Adipocyte (in vitro differentiated cells): ENCODE measurements at regions not wholly inside any gene's neighbourhood (a gene's known extent, or its start where the extent isn't known, plus 50 kb on each side); places are given as distances from the start of the nearest gene placed in this dataset.
A peak's percentile ranks its signal among the peaks of the same experiment; 100 is the strongest.

Experiments
- DNase-seq: peaks from one replicate; pipeline ENCODE4 v3.0.0-alpha.2; 2015; ENCODE audit warnings: low read depth
- H3K27me3 ChIP-seq: replicated peaks from 2 replicates; pipeline ENCODE4 v1.7.0; 2013; ENCODE audit warnings: mild to moderate bottlenecking, low read length, moderate library complexity; ENCODE audit not compliant: control insufficient read depth, insufficient read depth
- H3K36me3 ChIP-seq: 2 replicates; pipeline ENCODE4 v1.7.0; 2013; ENCODE audit warnings: low read length, mild to moderate bottlenecking, moderate library complexity; ENCODE audit not compliant: control insufficient read depth, insufficient read depth, severe bottlenecking
- H3K4me1 ChIP-seq: 2 replicates; pipeline ENCODE4 v1.7.0; 2013; ENCODE audit warnings: mild to moderate bottlenecking, low read length, moderate library complexity; ENCODE audit not compliant: control insufficient read depth, insufficient read depth
- H3K4me3 ChIP-seq: 2 replicates; pipeline ENCODE4 v1.7.0; 2013; ENCODE audit warnings: mild to moderate bottlenecking, low read length, moderate library complexity
- H3K9ac ChIP-seq: 2 replicates; pipeline ENCODE4 v1.7.0; 2013; ENCODE audit warnings: mild to moderate bottlenecking, low read length, moderate library complexity
- H3K9me3 ChIP-seq: 2 replicates; pipeline ENCODE4 v1.7.0; 2013; ENCODE audit warnings: mild to moderate bottlenecking, low read length, moderate library complexity; ENCODE audit not compliant: control insufficient read depth

- no peak for DNase-seq
- H3K9ac ChIP-seq: no peak overlapping the region
- H3K4me1 ChIP-seq: no peaks in the 10 kb centered on the region
- no peaks in the 10 kb centered on the region for H3K9me3 ChIP-seq
- no peak overlapping the region for H3K4me3 ChIP-seq
- H3K27me3 ChIP-seq: no peaks in the 10 kb centered on the region
- no peaks in the 10 kb centered on the region for H3K36me3 ChIP-seq
Measured at GRCh38 chr14:42200957-42201356, 594.3 kb downstream of the LRFN5 start.

GRCh38 chr14:42198010-42198409 is 591.3 kb downstream of the LRFN5 start:
- Histone ChIP-seq H3K9me3 (no peaks in the 10 kb centered on the region), H3K9ac (no peak overlapping the region), H3K27me3 (no peaks in the 10 kb centered on the region), H3K4me3 (no peak overlapping the region), H3K36me3 (no peaks in the 10 kb centered on the region), H3K4me1 (peaks cover 6% of the 10 kb centered on the region)
- DNase-seq: no peak

DNA sequence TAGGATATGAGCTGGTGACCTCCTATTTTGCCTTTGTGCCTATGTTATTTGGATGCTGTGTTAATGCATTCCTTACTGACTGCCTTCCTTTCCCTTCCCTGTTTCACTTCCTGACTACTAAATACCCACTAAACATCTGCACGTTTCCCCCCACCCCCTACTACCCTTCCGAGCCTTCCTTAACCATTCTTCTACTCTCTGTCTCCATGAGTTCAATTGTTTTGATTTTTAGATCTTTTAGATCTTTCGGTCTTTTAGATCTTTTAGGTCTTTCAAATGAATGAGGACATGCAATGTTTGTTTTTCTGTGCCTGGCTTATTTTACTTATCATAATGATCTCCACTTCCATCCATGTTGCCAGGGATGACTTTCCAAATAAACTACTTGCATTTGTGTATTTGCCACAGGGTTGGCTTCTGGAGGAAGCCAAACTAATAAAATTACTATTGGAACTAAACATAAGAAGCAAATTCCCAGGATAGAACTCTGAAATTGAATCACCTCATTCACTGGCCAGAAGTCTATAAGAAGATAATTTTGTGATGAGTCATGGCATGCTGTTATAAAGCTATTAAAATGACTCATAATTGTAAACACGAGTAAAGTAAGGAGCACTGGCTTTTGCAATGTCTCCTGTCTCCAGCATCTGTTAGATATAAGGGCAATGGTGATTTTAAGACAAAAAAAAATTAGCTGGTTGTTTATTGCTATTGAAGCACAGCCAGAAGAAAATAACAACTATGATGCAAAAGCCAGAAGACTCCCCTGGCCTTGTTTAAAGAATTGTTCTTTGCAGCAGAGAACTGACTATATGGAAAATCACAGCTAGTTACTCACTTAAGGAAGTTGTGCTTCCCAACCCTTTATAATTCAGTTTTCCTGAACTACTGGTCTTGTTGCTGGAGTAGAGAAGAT is 586.3 kb downstream of the LRFN5 start:
- Histone ChIP-seq H3K36me3 (no peaks in the 10 kb centered on the region), H3K27me3 (no peaks in the 10 kb centered on the region), H3K9ac (no peak overlapping the region), H3K4me1 (peaks cover 10% of the 10 kb centered on the region), H3K9me3 (no peaks in the 10 kb centered on the region), H3K4me3 (peak overlapping the region; percentile 58)
- DNase-seq: peak; percentile 96

- peaks cover 10% of the 10 kb centered on the region for H3K4me1 ChIP-seq
- H3K9me3 ChIP-seq: no peaks in the 10 kb centered on the region
- no peak overlapping the region for H3K4me3 ChIP-seq
- no peak for DNase-seq
- no peaks in the 10 kb centered on the region for H3K27me3 ChIP-seq
- H3K9ac ChIP-seq: no peak overlapping the region
- H3K36me3 ChIP-seq: no peaks in the 10 kb centered on the region
Measured at GRCh38 chr14:42190744-42191143, 584.1 kb downstream of the LRFN5 start.

GRCh38 chr14:42187846-42188245 is 581.2 kb downstream of the LRFN5 start:
- no peaks in the 10 kb centered on the region for H3K9me3 ChIP-seq
- H3K36me3 ChIP-seq: no peaks in the 10 kb centered on the region
- no peak overlapping the region for H3K4me3 ChIP-seq
- H3K27me3 ChIP-seq: no peaks in the 10 kb centered on the region
- H3K4me1 ChIP-seq: peaks cover 11% of the 10 kb centered on the region
- H3K9ac ChIP-seq: no peak overlapping the region
- no peak for DNase-seq

GRCh38 chr14:42185718-42186117 is 579.0 kb downstream of the LRFN5 start:
- Histone ChIP-seq H3K27me3 (no peaks in the 10 kb centered on the region), H3K36me3 (no peaks in the 10 kb centered on the region)
- no peak for DNase-seq

DNA sequence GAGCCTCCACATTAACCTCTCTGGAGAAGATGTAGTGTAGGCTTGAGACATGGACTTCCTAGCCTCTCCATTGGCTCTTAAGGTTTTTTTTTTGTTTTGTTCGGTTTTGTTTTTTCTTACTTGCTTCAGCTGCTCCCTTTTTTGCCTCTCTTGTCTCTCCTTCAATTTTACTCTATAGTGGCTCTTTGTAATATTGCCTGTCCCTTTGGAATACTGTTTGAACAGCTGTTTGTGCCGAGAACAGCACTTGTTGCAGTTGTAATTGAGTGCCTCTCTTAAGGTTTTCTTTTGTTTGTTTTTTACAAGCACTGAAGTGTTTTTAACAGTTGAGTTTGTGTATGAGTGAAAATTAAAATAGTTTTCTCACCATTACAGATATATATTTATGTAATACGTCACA is 567.7 kb downstream of the LRFN5 start:
- Histone ChIP-seq H3K4me3 (no peak overlapping the region), H3K9me3 (no peaks in the 10 kb centered on the region), H3K36me3 (no peaks in the 10 kb centered on the region), H3K4me1 (no peaks in the 10 kb centered on the region), H3K27me3 (no peaks in the 10 kb centered on the region), H3K9ac (no peak overlapping the region)
- no peak for DNase-seq

More at GRCh38 chr14:42185718-42186117, 579.0 kb downstream of the LRFN5 start:
- Histone ChIP-seq H3K9ac (no peak overlapping the region), H3K9me3 (no peaks in the 10 kb centered on the region), H3K4me3 (no peak overlapping the region), H3K4me1 (peaks cover 9% of the 10 kb centered on the region)

- H3K4me3 ChIP-seq: no peak overlapping the region
- no peak overlapping the region for H3K9ac ChIP-seq
- no peak for DNase-seq
- no peaks in the 10 kb centered on the region for H3K4me1 ChIP-seq
- no peaks in the 10 kb centered on the region for H3K36me3 ChIP-seq
- no peaks in the 10 kb centered on the region for H3K27me3 ChIP-seq
- H3K9me3 ChIP-seq: no peaks in the 10 kb centered on the region
Measured at GRCh38 chr14:42173206-42173605, 566.5 kb downstream of the LRFN5 start.

DNA sequence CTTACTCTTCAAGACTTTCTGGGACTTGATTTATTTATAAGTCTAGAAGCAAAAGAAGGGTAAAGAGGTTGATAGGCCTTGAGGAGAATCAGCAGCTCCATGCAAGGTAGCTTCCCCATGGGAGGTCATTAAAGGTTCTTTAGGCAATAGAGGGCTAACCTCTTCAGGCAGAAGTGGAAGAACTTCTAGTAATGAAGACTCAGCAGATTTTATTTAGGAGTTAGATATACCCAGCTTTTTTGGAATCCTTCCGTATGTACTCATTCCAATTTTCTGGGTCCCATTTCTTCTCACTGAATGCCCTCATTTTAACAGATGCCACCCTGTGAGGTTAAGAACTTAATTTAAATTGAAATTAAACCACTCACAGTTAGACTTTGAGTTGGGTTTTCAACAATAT is 565.6 kb downstream of the LRFN5 start:
- H3K4me1 ChIP-seq: no peaks in the 10 kb centered on the region
- DNase-seq: no peak
- no peak overlapping the region for H3K9ac ChIP-seq
- H3K9me3 ChIP-seq: peaks cover 2% of the 10 kb centered on the region
- no peaks in the 10 kb centered on the region for H3K27me3 ChIP-seq
- no peaks in the 10 kb centered on the region for H3K36me3 ChIP-seq
- no peak overlapping the region for H3K4me3 ChIP-seq

GRCh38 chr14:42163136-42163535 is 556.5 kb downstream of the LRFN5 start:
- no peaks in the 10 kb centered on the region for H3K36me3 ChIP-seq
- no peaks in the 10 kb centered on the region for H3K27me3 ChIP-seq
- DNase-seq: no peak
- H3K4me1 ChIP-seq: no peaks in the 10 kb centered on the region
- no peak overlapping the region for H3K9ac ChIP-seq
- H3K9me3 ChIP-seq: peaks cover 3% of the 10 kb centered on the region
- no peak overlapping the region for H3K4me3 ChIP-seq

DNA sequence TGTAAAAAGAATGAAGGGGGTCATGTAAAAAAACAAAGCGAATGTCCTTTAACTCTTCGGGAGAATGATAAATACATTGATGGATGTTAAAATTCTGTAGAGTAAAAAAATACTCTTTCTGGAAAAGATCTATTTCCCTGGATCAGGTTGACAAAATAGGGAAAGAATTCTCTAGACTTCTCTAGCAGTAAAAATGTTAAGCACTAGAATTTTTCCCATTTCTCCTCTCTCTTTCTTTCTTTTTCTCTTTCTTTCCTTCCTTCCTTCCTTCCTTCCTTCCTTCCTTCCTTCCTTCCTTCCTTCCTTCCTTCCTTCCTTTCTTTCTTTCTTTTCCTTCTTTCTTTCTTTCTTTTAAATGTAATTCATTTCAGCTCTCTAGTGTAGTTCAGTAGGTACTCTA is 552.5 kb downstream of the LRFN5 start:
- Histone ChIP-seq H3K27me3 (no peaks in the 10 kb centered on the region), H3K4me3 (no peak overlapping the region), H3K9ac (no peak overlapping the region), H3K36me3 (no peaks in the 10 kb centered on the region), H3K9me3 (no peaks in the 10 kb centered on the region), H3K4me1 (no peaks in the 10 kb centered on the region)
- DNase-seq: no peak
